H9 (cell line): ENCODE measurements at regions not wholly inside any gene's neighbourhood (a gene's known extent, or its start where the extent isn't known, plus 50 kb on each side); places are given as distances from the start of the nearest gene placed in this dataset.

ENCODE experiments used
- DNase-seq: peaks from one replicate; pipeline ENCODE4 v3.0.0-alpha.2; 2017
- H2AFZ ChIP-seq: one replicate; pipeline ENCODE4 v1.6.1; 2013; ENCODE audit warnings: mild to moderate bottlenecking, low read length, control low read depth, moderate library complexity
- H2AK5ac ChIP-seq: 2 replicates; pipeline ENCODE4 v1.6.1; 2013; ENCODE audit warnings: low read length, control low read depth, mixed read lengths; ENCODE audit not compliant: insufficient read length
- H2BK120ac ChIP-seq: one replicate; pipeline ENCODE4 v1.6.1; 2013; ENCODE audit warnings: low read depth, mild to moderate bottlenecking, low read length, control low read depth, inconsistent platforms; ENCODE audit not compliant: poor library complexity, severe bottlenecking
- H2BK12ac ChIP-seq: 2 replicates; pipeline ENCODE4 v1.6.1; 2013; ENCODE audit warnings: low read length, control low read depth, mixed read lengths, low read depth; ENCODE audit not compliant: insufficient read length
- H2BK15ac ChIP-seq: 2 replicates; pipeline ENCODE4 v1.6.1; 2013; ENCODE audit warnings: low read depth, low read length, control low read depth
- H2BK20ac ChIP-seq: one replicate; pipeline ENCODE4 v1.6.1; 2013; ENCODE audit warnings: low read depth, mild to moderate bottlenecking, low read length, control low read depth, inconsistent platforms; ENCODE audit not compliant: poor library complexity, severe bottlenecking
- H2BK5ac ChIP-seq: 2 replicates; pipeline ENCODE4 v1.6.1; 2013; ENCODE audit warnings: low read length, control low read depth, mixed read lengths; ENCODE audit not compliant: insufficient read length
- H3K14ac ChIP-seq: 2 replicates; pipeline ENCODE4 v1.6.1; 2013; ENCODE audit warnings: low read length, control low read depth; ENCODE audit not compliant: insufficient read depth
- H3K18ac ChIP-seq: 2 replicates; pipeline ENCODE4 v1.6.1; 2013; ENCODE audit warnings: low read depth, mild to moderate bottlenecking, mixed read lengths, low read length, control low read depth; ENCODE audit not compliant: insufficient read length
- H3K23ac ChIP-seq: 2 replicates; pipeline ENCODE4 v1.6.1; 2013; ENCODE audit warnings: low read length, control low read depth, mixed read lengths, low read depth; ENCODE audit not compliant: insufficient read length
- H3K23me2 ChIP-seq: 2 replicates; pipeline ENCODE4 v1.6.1; 2013; ENCODE audit warnings: low read depth, mild to moderate bottlenecking, mixed read lengths, low read length, control low read depth; ENCODE audit not compliant: insufficient read length, poor library complexity, severe bottlenecking
- H3K27ac ChIP-seq: 2 replicates; pipeline ENCODE4 v1.5.1; 2013; ENCODE audit warnings: low read length, control low read depth, mixed read lengths, low read depth; ENCODE audit not compliant: insufficient read length
- H3K27me3 ChIP-seq: 2 replicates; pipeline ENCODE4 v1.6.1; 2013; ENCODE audit warnings: low read length, control low read depth, inconsistent platforms; ENCODE audit not compliant: insufficient read depth
- H3K4ac ChIP-seq: 2 replicates; pipeline ENCODE4 v1.6.1; 2013; ENCODE audit warnings: low read depth, mild to moderate bottlenecking, control low read depth, inconsistent platforms, low read length, moderate library complexity
- H3K4me1 ChIP-seq: 2 replicates; pipeline ENCODE4 v1.6.1; 2013; ENCODE audit warnings: low read length, control low read depth, inconsistent platforms; ENCODE audit not compliant: insufficient read depth
- H3K4me2 ChIP-seq: 2 replicates; pipeline ENCODE4 v1.6.1; 2013; ENCODE audit warnings: low read length, control low read depth, mixed read lengths; ENCODE audit not compliant: insufficient read length, insufficient read depth
- H3K56ac ChIP-seq: 2 replicates; pipeline ENCODE4 v1.6.1; 2013; ENCODE audit warnings: low read depth, mild to moderate bottlenecking, mixed read lengths, low read length, control low read depth; ENCODE audit not compliant: insufficient read length
- H3K79me1 ChIP-seq: 2 replicates; pipeline ENCODE4 v1.6.1; 2013; ENCODE audit warnings: low read depth, mild to moderate bottlenecking, moderate library complexity, low read length, control low read depth, inconsistent platforms; ENCODE audit not compliant: insufficient read depth, poor library complexity, severe bottlenecking
- H3K79me2 ChIP-seq: 2 replicates; pipeline ENCODE4 v1.6.1; 2013; ENCODE audit warnings: low read length, control low read depth, inconsistent platforms; ENCODE audit not compliant: insufficient read depth
- H3K9ac ChIP-seq: 2 replicates; pipeline ENCODE4 v1.6.1; 2013; ENCODE audit warnings: low read length, control low read depth, mixed read lengths; ENCODE audit not compliant: insufficient read length; ENCODE audit errors: extremely low read depth
- H3K9me3 ChIP-seq: one replicate; pipeline ENCODE4 v1.6.1; 2013; ENCODE audit warnings: low read depth, low read length, inconsistent platforms; ENCODE audit not compliant: control insufficient read depth
- H3T11ph ChIP-seq: one replicate; pipeline ENCODE4 v1.6.1; 2013; ENCODE audit warnings: mild to moderate bottlenecking, low read length, control low read depth, inconsistent platforms
- H4K20me1 ChIP-seq: one replicate; pipeline ENCODE4 v1.6.1; 2013; ENCODE audit not compliant: control insufficient read depth, insufficient read length, insufficient read depth
- H4K5ac ChIP-seq: 2 replicates; pipeline ENCODE4 v1.6.1; 2013; ENCODE audit warnings: low read depth, mild to moderate bottlenecking, mixed read lengths, low read length, control low read depth; ENCODE audit not compliant: insufficient read length
- H4K8ac ChIP-seq: replicated peaks from 2 replicates; pipeline ENCODE4 v1.6.1; 2013; ENCODE audit warnings: low read length, control low read depth, mixed read lengths, low read depth; ENCODE audit not compliant: insufficient read length
- H4K91ac ChIP-seq: 2 replicates; pipeline ENCODE4 v1.6.1; 2013; ENCODE audit warnings: low read depth, mild to moderate bottlenecking, moderate library complexity, mixed read lengths, low read length, control low read depth; ENCODE audit not compliant: insufficient read length
- H3K27ac Mint-ChIP-seq, 3 experiments: 2 replicates in 2 of 3; 3 replicates in 1 of 3; pipeline ENCODE4 v1.8.0; 2020 to 2021; ENCODE audit warnings: mixed read lengths in 3 of 3, mild to moderate bottlenecking in 1 of 3, moderate library complexity in 1 of 3
- H3K27me3 Mint-ChIP-seq: 2 replicates; pipeline ENCODE4 v1.8.0; 2021; ENCODE audit warnings: low read depth, mild to moderate bottlenecking, moderate library complexity, mixed read lengths
- H3K36me3 Mint-ChIP-seq, 3 experiments: 2 replicates in 2 of 3; 3 replicates in 1 of 3; pipeline ENCODE4 v1.8.0; 2020 to 2021; ENCODE audit warnings: low read depth in 3 of 3, mixed read lengths in 3 of 3; ENCODE audit not compliant: insufficient read depth in 1 of 3
- H3K4me1 Mint-ChIP-seq, 2 experiments: 2 replicates each; pipeline ENCODE4 v1.8.0; 2020; ENCODE audit warnings: mixed read lengths in 2 of 2
- H3K4me3 Mint-ChIP-seq, 2 experiments: 2 replicates in 1 of 2; 3 replicates in 1 of 2; pipeline ENCODE4 v1.8.0; 2020 to 2021; ENCODE audit warnings: mild to moderate bottlenecking in 2 of 2, mixed read lengths in 2 of 2, moderate library complexity in 1 of 2
- H3K9me3 Mint-ChIP-seq, 2 experiments: 2 replicates in 1 of 2; 3 replicates in 1 of 2; pipeline ENCODE4 v1.8.0; 2020; ENCODE audit warnings: mild to moderate bottlenecking in 2 of 2, mixed read lengths in 2 of 2, moderate library complexity in 1 of 2
- WGBS: extraction: QIAGEN DNeasy Blood & Tissue Kit; methylation state at CpG from one replicate; pipeline ENCODE4 v1.1.7; 2013; ENCODE audit warnings: missing lambda C conversion rate, low lambda C conversion rate, mixed read lengths; ENCODE audit not compliant: insufficient read length; ENCODE audit errors: extremely low coverage; 5-methylcytosine and 5-hydroxymethylcytosine counted together
- TF ChIP-seq, protein P1 (sequence below): fragments of 200-600 bp; sonication (generic); conservative IDR thresholded peaks from 3 replicates; pipeline ENCODE4 v1.8.0; 2021; ENCODE audit warnings: antibody characterized with exemption, mild to moderate bottlenecking

DNA sequence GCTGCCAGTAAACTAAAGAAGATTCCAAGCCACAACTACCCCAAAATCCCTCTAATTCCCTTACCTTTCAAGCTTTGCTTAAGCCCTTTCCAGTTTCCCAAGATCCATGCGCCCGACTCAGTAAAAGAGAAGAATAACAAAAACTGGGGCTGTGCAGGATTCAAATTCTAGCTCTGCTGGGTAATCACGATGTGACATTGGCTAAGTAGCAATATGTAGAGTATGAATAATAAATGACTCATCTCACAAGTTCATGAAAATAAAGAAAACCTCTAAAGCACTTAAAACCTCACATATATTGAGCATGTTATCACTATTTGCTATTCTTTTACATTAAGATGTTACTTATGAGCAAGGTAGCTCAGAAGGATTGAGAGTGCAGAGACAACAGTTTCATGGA is 522.2 kb upstream of the ZNF717 start:
- H3K36me3 Mint-ChIP-seq, result no peaks in the 10 kb centered on the region
- H3K79me1 ChIP-seq, result no peaks in the 10 kb centered on the region
- H3K27ac Mint-ChIP-seq, result no peak overlapping the region
- H4K5ac ChIP-seq, result no peak overlapping the region
- H3K27ac ChIP-seq, result no peak overlapping the region
- no peaks in the 10 kb centered on the region for H3K9me3 Mint-ChIP-seq
- H3K27me3 Mint-ChIP-seq, result no peaks in the 10 kb centered on the region
- H3K9ac ChIP-seq, result no peak overlapping the region
- H4K91ac ChIP-seq, result no peak overlapping the region
- no peak overlapping the region for H3K4ac ChIP-seq
- TF ChIP-seq, protein P1, sequence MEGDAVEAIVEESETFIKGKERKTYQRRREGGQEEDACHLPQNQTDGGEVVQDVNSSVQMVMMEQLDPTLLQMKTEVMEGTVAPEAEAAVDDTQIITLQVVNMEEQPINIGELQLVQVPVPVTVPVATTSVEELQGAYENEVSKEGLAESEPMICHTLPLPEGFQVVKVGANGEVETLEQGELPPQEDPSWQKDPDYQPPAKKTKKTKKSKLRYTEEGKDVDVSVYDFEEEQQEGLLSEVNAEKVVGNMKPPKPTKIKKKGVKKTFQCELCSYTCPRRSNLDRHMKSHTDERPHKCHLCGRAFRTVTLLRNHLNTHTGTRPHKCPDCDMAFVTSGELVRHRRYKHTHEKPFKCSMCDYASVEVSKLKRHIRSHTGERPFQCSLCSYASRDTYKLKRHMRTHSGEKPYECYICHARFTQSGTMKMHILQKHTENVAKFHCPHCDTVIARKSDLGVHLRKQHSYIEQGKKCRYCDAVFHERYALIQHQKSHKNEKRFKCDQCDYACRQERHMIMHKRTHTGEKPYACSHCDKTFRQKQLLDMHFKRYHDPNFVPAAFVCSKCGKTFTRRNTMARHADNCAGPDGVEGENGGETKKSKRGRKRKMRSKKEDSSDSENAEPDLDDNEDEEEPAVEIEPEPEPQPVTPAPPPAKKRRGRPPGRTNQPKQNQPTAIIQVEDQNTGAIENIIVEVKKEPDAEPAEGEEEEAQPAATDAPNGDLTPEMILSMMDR, result no peak
- WGBS, result no CpG with 5 or more reads among the region's 3 CpGs
- no peaks in the 10 kb centered on the region for H3K27me3 ChIP-seq
- no peak overlapping the region for H2BK5ac ChIP-seq
- H3K18ac ChIP-seq, result no peak overlapping the region
- no peaks in the 10 kb centered on the region for H3K23me2 ChIP-seq
- no peak overlapping the region for H3K23ac ChIP-seq
- no peak overlapping the region for H2BK15ac ChIP-seq
- H2BK120ac ChIP-seq, result no peak overlapping the region
- H3K79me2 ChIP-seq, result no peaks in the 10 kb centered on the region
- no peak overlapping the region for H3K14ac ChIP-seq
- no peak overlapping the region for H3T11ph ChIP-seq
- no peak overlapping the region for H2BK20ac ChIP-seq
- no peak overlapping the region for H3K4me2 ChIP-seq
- H3K4me3 Mint-ChIP-seq, result no peak overlapping the region
- no peaks in the 10 kb centered on the region for H3K9me3 ChIP-seq
- no peak overlapping the region for H3K56ac ChIP-seq
- no peaks in the 10 kb centered on the region for H4K20me1 ChIP-seq
- no peak overlapping the region for H2AK5ac ChIP-seq
- H3K4me1 ChIP-seq, result no peaks in the 10 kb centered on the region
- no peak overlapping the region for H2AFZ ChIP-seq
- H2BK12ac ChIP-seq, result no peak overlapping the region
- peaks cover 3 to 12% of the 10 kb centered on the region in 2 experiments; a peak in 2 of 4 replicates for H3K4me1 Mint-ChIP-seq
- DNase-seq, result no peak
- H4K8ac ChIP-seq, result no peak overlapping the region
